ENCODE measurements at regions not wholly inside any gene's neighbourhood (a gene's known extent, or its start where the extent isn't known, plus 50 kb on each side); places are given as distances from the start of the nearest gene placed in this dataset.

DNA sequence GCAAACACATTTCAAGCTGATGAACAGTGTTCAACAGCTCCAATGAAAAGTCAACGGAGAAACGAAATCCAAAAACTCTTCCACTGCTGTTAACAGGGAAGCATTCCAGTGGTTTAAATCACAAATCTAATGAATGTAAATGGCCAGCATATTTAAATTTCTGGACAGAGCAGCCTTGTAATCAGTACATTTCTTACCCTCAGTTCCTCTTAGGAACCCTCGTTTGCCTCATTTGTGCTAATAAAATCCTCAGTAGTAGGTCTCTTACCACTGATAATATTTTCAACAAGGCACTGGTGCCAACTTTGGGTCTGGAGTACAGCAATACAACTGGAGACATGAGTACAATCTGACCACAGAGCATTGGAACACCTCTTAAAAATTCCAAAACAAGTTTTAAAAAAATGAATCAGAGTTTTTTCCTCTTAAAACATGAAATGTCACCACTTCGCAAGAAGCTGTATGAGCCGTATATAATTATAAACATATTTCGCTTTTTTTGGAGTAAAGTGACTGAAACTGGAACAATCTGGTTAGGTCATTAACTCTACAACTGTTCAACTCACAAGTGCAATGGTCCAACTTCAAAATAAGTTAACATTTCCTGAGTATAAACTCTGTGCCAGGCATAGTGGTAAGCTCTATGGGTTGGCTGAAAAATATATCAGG is 211.2 kb downstream of the CPEB2 start:
- DNase-seq: no peak
- H3K9me2 ChIP-seq (replicated peaks; ENCODE audit: insufficient read depth, low read length): no peaks in the 10 kb centered on the region
- H3F3A ChIP-seq (ENCODE audit: insufficient read depth, low read length): no peaks in the 10 kb centered on the region
- H3K4me1 ChIP-seq (ENCODE audit: low read length): no peaks in the 10 kb centered on the region
- no peaks in the 10 kb centered on the region for H3K36me3 ChIP-seq (replicated peaks; ENCODE audit: insufficient read depth, low read length)
- no peaks in the 10 kb centered on the region for H3K79me2 ChIP-seq (ENCODE audit: low read length)
- no peaks in the 10 kb centered on the region for H3K9me3 ChIP-seq (replicated peaks; ENCODE audit: insufficient read depth, low read length)
- no peaks in the 10 kb centered on the region for H4K20me1 ChIP-seq (ENCODE audit: insufficient read depth, low read length)
- H3K4me2 ChIP-seq (ENCODE audit: low read depth, low read length): no peak overlapping the region
- no peak overlapping the region for H2AFZ ChIP-seq (ENCODE audit: low read length)
- TF ChIP-seq, protein P1, sequence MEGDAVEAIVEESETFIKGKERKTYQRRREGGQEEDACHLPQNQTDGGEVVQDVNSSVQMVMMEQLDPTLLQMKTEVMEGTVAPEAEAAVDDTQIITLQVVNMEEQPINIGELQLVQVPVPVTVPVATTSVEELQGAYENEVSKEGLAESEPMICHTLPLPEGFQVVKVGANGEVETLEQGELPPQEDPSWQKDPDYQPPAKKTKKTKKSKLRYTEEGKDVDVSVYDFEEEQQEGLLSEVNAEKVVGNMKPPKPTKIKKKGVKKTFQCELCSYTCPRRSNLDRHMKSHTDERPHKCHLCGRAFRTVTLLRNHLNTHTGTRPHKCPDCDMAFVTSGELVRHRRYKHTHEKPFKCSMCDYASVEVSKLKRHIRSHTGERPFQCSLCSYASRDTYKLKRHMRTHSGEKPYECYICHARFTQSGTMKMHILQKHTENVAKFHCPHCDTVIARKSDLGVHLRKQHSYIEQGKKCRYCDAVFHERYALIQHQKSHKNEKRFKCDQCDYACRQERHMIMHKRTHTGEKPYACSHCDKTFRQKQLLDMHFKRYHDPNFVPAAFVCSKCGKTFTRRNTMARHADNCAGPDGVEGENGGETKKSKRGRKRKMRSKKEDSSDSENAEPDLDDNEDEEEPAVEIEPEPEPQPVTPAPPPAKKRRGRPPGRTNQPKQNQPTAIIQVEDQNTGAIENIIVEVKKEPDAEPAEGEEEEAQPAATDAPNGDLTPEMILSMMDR (IDR thresholded peaks at IDR 0.05; ENCODE audit: low read length): no peak
- TF ChIP-seq EZH2 (optimal IDR thresholded peaks at IDR 0.05; ENCODE audit: low read depth, low read length) (no peak), EZH2phosphoT487 (IDR thresholded peaks at IDR 0.05; ENCODE audit: low read length) (no peak)
- no peaks in the 10 kb centered on the region for H3K27me3 ChIP-seq (replicated peaks; ENCODE audit: insufficient read depth, low read length)
- H3K27ac ChIP-seq (ENCODE audit: low read length): no peak overlapping the region
- no peak overlapping the region for H3K9ac ChIP-seq (ENCODE audit: low read length)
- no peak overlapping the region for H3K4me3 ChIP-seq (ENCODE audit: low read length)

DNA sequence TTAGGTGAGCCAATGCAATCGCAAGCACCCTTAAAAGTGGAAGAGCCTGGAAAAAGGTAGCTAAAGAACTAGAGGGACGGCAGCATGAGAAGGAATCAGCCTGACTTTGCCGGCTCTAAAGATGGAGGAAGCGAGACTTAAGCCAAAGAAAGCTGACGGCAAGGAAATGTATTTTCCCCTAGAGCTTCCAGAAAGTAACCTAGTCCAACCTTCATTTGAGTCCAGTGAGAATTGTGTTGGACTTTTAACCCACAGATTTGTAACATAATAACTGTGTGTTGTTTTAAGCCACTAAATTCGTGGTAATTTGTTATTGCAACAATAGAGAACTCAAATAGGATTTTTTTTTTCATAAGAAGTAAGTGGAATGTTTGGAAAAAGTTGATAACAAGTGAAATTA is 212.7 kb upstream of the C1QTNF7 start:
- H4K20me1 ChIP-seq (ENCODE audit: insufficient read depth, low read length): no peaks in the 10 kb centered on the region
- no peak for DNase-seq
- H3K9me3 ChIP-seq (replicated peaks; ENCODE audit: insufficient read depth, low read length): no peaks in the 10 kb centered on the region
- no peaks in the 10 kb centered on the region for H3K36me3 ChIP-seq (replicated peaks; ENCODE audit: insufficient read depth, low read length)
- H3K4me2 ChIP-seq (ENCODE audit: low read depth, low read length): no peak overlapping the region
- no peak overlapping the region for H3K9ac ChIP-seq (ENCODE audit: low read length)
- no peaks in the 10 kb centered on the region for H3K4me1 ChIP-seq (ENCODE audit: low read length)
- no peaks in the 10 kb centered on the region for H3K9me2 ChIP-seq (replicated peaks; ENCODE audit: insufficient read depth, low read length)
- H3K4me3 ChIP-seq (ENCODE audit: low read length): no peak overlapping the region
- TF ChIP-seq EZH2phosphoT487 (IDR thresholded peaks at IDR 0.05; ENCODE audit: low read length) (no peak), EZH2 (optimal IDR thresholded peaks at IDR 0.05; ENCODE audit: low read depth, low read length) (no peak)
- TF ChIP-seq, protein P1 (IDR thresholded peaks at IDR 0.05; ENCODE audit: low read length): no peak
- H3K79me2 ChIP-seq (ENCODE audit: low read length): no peaks in the 10 kb centered on the region
- no peak overlapping the region for H2AFZ ChIP-seq (ENCODE audit: low read length)
- H3F3A ChIP-seq (ENCODE audit: insufficient read depth, low read length): no peaks in the 10 kb centered on the region
- no peak overlapping the region for H3K27ac ChIP-seq (ENCODE audit: low read length)
- H3K27me3 ChIP-seq (replicated peaks; ENCODE audit: insufficient read depth, low read length): no peaks in the 10 kb centered on the region

DNA sequence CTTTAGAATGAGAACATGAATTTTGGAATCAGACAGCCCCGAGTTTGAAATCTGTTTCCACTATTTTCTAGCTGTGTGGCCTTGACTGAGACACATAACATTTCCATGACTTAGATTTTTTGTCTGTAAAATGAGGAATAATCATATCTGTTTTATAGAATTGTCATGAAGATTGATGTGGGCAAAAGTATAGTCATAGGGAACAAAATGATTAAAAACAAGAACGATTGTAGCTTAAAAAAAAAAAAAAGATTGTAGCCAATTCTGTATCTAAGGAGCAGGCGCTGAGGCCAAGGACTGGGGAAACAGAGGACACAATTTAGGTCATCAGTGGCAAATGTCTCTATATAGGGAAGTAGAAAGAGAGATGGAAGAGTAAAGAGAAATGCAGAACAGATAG is 201.6 kb upstream of the C1QTNF7 start:
- no peaks in the 10 kb centered on the region for H3K9me3 ChIP-seq (replicated peaks; ENCODE audit: insufficient read depth, low read length)
- no peak overlapping the region for H3K4me3 ChIP-seq (ENCODE audit: low read length)
- DNase-seq: no peak
- H4K20me1 ChIP-seq (ENCODE audit: insufficient read depth, low read length): no peaks in the 10 kb centered on the region
- no peaks in the 10 kb centered on the region for H3F3A ChIP-seq (ENCODE audit: insufficient read depth, low read length)
- no peaks in the 10 kb centered on the region for H3K27me3 ChIP-seq (replicated peaks; ENCODE audit: insufficient read depth, low read length)
- H3K9ac ChIP-seq (ENCODE audit: low read length): no peak overlapping the region
- TF ChIP-seq EZH2 (optimal IDR thresholded peaks at IDR 0.05; ENCODE audit: low read depth, low read length) (no peak), EZH2phosphoT487 (IDR thresholded peaks at IDR 0.05; ENCODE audit: low read length) (no peak)
- TF ChIP-seq, protein P1 (IDR thresholded peaks at IDR 0.05; ENCODE audit: low read length): no peak
- no peaks in the 10 kb centered on the region for H3K79me2 ChIP-seq (ENCODE audit: low read length)
- no peaks in the 10 kb centered on the region for H3K36me3 ChIP-seq (replicated peaks; ENCODE audit: insufficient read depth, low read length)
- no peaks in the 10 kb centered on the region for H3K9me2 ChIP-seq (replicated peaks; ENCODE audit: insufficient read depth, low read length)
- H3K27ac ChIP-seq (ENCODE audit: low read length): no peak overlapping the region
- no peak overlapping the region for H3K4me2 ChIP-seq (ENCODE audit: low read depth, low read length)
- H3K4me1 ChIP-seq (ENCODE audit: low read length): no peaks in the 10 kb centered on the region
- H2AFZ ChIP-seq (ENCODE audit: low read length): no peak overlapping the region
